GM23338 (cell line): ENCODE measurements at regions not wholly inside any gene's neighbourhood (a gene's known extent, or its start where the extent isn't known, plus 50 kb on each side); places are given as distances from the start of the nearest gene placed in this dataset.
A peak's percentile ranks its signal among the peaks of the same experiment; 100 is the strongest.

Experiments used
- ATAC-seq: fragments of 200-7000 bp; cut with Tn5 transposase; 3 replicates; pipeline ENCODE4 v1.9.1; 2020
- DNase-seq: peaks from one replicate; pipeline ENCODE4 v3.0.0-alpha.2; 2015; ENCODE audit warnings: low spot score
- H2AFZ ChIP-seq: fragments of 200-600 bp; sonication (generic); 2 replicates; pipeline ENCODE4 v1.8.0; 2016; ENCODE audit warnings: antibody characterized with exemption, mild to moderate bottlenecking, moderate library complexity
- H3F3A ChIP-seq: fragments of 200-600 bp; sonication (generic); replicated peaks from 2 replicates; pipeline ENCODE4 v1.8.0; 2017; ENCODE audit warnings: antibody characterized with exemption, mixed run types, low read depth
- H3K27ac ChIP-seq: fragments of 200-600 bp; sonication (generic); 2 replicates; pipeline ENCODE4 v1.6.1; 2016; ENCODE audit warnings: low read depth
- H3K27me3 ChIP-seq: fragments of 200-600 bp; sonication (generic); 2 replicates; pipeline ENCODE4 v1.8.0; 2016; ENCODE audit warnings: mild to moderate bottlenecking, mixed run types, moderate library complexity; ENCODE audit not compliant: insufficient read depth
- H3K36me3 ChIP-seq: fragments of 200-600 bp; sonication (generic); 2 replicates; pipeline ENCODE4 v1.8.0; 2016; ENCODE audit warnings: mild to moderate bottlenecking; ENCODE audit not compliant: insufficient read depth
- H3K4me1 ChIP-seq: fragments of 200-600 bp; sonication (generic); 2 replicates; pipeline ENCODE4 v1.8.0; 2016; ENCODE audit warnings: mild to moderate bottlenecking, moderate library complexity; ENCODE audit not compliant: insufficient read depth
- H3K4me2 ChIP-seq: fragments of 200-600 bp; sonication (generic); 2 replicates; pipeline ENCODE4 v1.7.1; 2017; ENCODE audit warnings: mixed run types
- H3K4me3 ChIP-seq: fragments of 200-600 bp; sonication (generic); 2 replicates; pipeline ENCODE4 v1.6.1; 2016; ENCODE audit warnings: mixed run types
- H3K79me2 ChIP-seq: fragments of 200-600 bp; sonication (generic); replicated peaks from 2 replicates; pipeline ENCODE4 v1.8.0; 2017; ENCODE audit warnings: mild to moderate bottlenecking; ENCODE audit not compliant: insufficient read depth
- H3K9me2 ChIP-seq: fragments of 200-600 bp; sonication (generic); 2 replicates; pipeline ENCODE4 v1.8.0; 2017; ENCODE audit not compliant: insufficient read depth
- H4K20me1 ChIP-seq: fragments of 200-600 bp; sonication (generic); replicated peaks from 2 replicates; pipeline ENCODE4 v1.8.0; 2017; ENCODE audit warnings: mild to moderate bottlenecking; ENCODE audit not compliant: insufficient read depth
- H3K27ac Mint-ChIP-seq: 2 replicates; pipeline ENCODE4 v1.8.0; 2020; ENCODE audit warnings: inconsistent platforms, mild to moderate bottlenecking, moderate library complexity, mixed read lengths
- H3K27me3 Mint-ChIP-seq: 3 replicates; pipeline ENCODE4 v1.8.0; 2022; ENCODE audit warnings: low read depth, mild to moderate bottlenecking, moderate library complexity, mixed read lengths, inconsistent platforms; ENCODE audit not compliant: insufficient read depth, poor library complexity
- H3K36me3 Mint-ChIP-seq: 3 replicates; pipeline ENCODE4 v1.8.0; 2021; ENCODE audit warnings: low read depth, mild to moderate bottlenecking, inconsistent platforms, moderate library complexity, mixed read lengths
- H3K4me1 Mint-ChIP-seq: 3 replicates; pipeline ENCODE4 v1.8.0; 2020; ENCODE audit warnings: mild to moderate bottlenecking, inconsistent platforms, mixed read lengths
- H3K4me3 Mint-ChIP-seq: 3 replicates; pipeline ENCODE4 v1.8.0; 2021; ENCODE audit warnings: moderate library complexity, mild to moderate bottlenecking, inconsistent platforms, mixed read lengths
- H3K9me3 Mint-ChIP-seq: 3 replicates; pipeline ENCODE4 v1.8.0; 2020; ENCODE audit warnings: moderate library complexity, mild to moderate bottlenecking, inconsistent platforms, mixed read lengths
- CREB1 ChIP-seq: fragments of 250-450 bp; sonication (Bioruptor Pico); IDR thresholded peaks from 2 replicates; pipeline ENCODE4 v1.5.0; 2020; ENCODE audit warnings: low read depth, mild to moderate bottlenecking, moderate library complexity
- EZH2 ChIP-seq: fragments of 200-600 bp; sonication (generic); IDR thresholded peaks from one replicate; pipeline ENCODE4 v1.8.0; 2017; ENCODE audit warnings: antibody characterized with exemption, mild to moderate bottlenecking, low read depth; ENCODE audit not compliant: unreplicated experiment
- EZH2phosphoT487 ChIP-seq: fragments of 200-600 bp; sonication (generic); IDR thresholded peaks from one replicate; pipeline ENCODE4 v1.8.1; 2018; ENCODE audit warnings: antibody characterized with exemption; ENCODE audit not compliant: unreplicated experiment
- JUNB ChIP-seq: IDR thresholded peaks from one replicate; pipeline ENCODE4 v1.6.1; 2016; ENCODE audit warnings: antibody characterized with exemption; ENCODE audit not compliant: unreplicated experiment
- NANOG ChIP-seq: IDR thresholded peaks from 2 replicates; pipeline ENCODE4 v1.6.1; 2016; ENCODE audit warnings: antibody characterized with exemption, borderline replicate concordance
- POLR2AphosphoS5 ChIP-seq: IDR thresholded peaks from 2 replicates; pipeline ENCODE4 v1.6.1; 2016; ENCODE audit warnings: antibody characterized with exemption, low read depth
- STAT1 ChIP-seq: IDR thresholded peaks from one replicate; pipeline ENCODE4 v1.6.1; 2016; ENCODE audit warnings: antibody characterized with exemption; ENCODE audit not compliant: unreplicated experiment
- ZNF114 ChIP-seq: fragments of 250-450 bp; sonication (Bioruptor Pico); IDR thresholded peaks from 2 replicates; pipeline ENCODE4 v1.5.0; 2020; ENCODE audit warnings: mild to moderate bottlenecking, moderate library complexity
- ZNF331 ChIP-seq: fragments of 250-450 bp; sonication (Bioruptor Pico); IDR thresholded peaks from 2 replicates; pipeline ENCODE4 v1.5.0; 2020; ENCODE audit warnings: low read depth, mild to moderate bottlenecking, moderate library complexity
- TF ChIP-seq, protein P1 (sequence below): IDR thresholded peaks from one replicate; pipeline ENCODE4 v1.6.1; 2018; ENCODE audit warnings: antibody characterized with exemption; ENCODE audit not compliant: unreplicated experiment
- TF ChIP-seq, protein P2 (sequence below): fragments of 250-450 bp; sonication (Bioruptor Pico); IDR thresholded peaks from 2 replicates; pipeline ENCODE4 v1.5.0; 2020; ENCODE audit warnings: mild to moderate bottlenecking, moderate library complexity
- TF ChIP-seq, protein P3 (sequence below): IDR thresholded peaks from 2 replicates; pipeline ENCODE4 v1.6.1; 2016; ENCODE audit warnings: antibody characterized with exemption
- TF ChIP-seq, protein P4 (sequence below), 2 experiments: fragments of 200-600 bp in 1 of 2; sonication (generic) in 1 of 2; conservative IDR thresholded peaks; 2 replicates each; pipeline versions ENCODE4 v1.5.1 to v1.6.1; 2016 to 2017; ENCODE audit warnings: antibody characterized with exemption in 2 of 2, low read depth in 2 of 2, mild to moderate bottlenecking in 2 of 2, moderate library complexity in 1 of 2

DNA sequence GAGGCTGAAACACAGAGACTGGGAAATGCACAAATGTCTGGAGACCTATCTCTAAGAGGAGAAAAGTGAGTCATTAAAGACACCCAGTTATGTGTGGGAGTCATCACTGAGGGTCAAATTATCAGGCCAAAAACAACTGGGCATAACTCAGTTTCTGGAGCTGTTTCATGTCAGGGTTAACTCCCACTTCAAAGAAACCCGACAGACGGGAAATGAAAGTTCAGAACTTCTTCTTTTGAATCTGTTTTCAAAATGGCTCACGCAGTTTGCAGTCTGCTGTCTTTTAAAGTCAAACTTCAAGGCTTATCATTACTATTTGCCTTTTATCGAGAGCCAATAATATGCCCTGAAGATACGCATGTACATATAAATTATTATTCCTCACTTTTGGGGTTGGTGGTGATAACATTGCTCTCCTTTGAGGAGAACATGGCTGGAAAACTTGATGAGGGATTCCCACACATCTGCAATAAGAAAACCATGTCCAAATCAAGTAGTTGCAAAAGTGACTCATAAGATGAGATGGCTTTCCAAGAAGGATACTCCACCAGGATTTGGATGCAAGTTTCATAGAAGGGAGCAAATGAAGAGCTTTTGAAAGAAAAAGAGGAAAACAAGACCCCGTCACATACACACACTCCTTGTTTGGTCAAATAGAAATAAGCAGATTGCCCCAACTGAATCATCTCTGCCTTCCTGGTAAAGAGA is 341.4 kb downstream of the ADAMTS20 start:
- no peaks in the 10 kb centered on the region for H4K20me1 ChIP-seq
- peaks cover 6% of the 10 kb centered on the region; the same call in 1 of the 3 replicates for H3K4me1 Mint-ChIP-seq
- TF ChIP-seq NANOG: no peak
- TF ChIP-seq, protein P1, sequence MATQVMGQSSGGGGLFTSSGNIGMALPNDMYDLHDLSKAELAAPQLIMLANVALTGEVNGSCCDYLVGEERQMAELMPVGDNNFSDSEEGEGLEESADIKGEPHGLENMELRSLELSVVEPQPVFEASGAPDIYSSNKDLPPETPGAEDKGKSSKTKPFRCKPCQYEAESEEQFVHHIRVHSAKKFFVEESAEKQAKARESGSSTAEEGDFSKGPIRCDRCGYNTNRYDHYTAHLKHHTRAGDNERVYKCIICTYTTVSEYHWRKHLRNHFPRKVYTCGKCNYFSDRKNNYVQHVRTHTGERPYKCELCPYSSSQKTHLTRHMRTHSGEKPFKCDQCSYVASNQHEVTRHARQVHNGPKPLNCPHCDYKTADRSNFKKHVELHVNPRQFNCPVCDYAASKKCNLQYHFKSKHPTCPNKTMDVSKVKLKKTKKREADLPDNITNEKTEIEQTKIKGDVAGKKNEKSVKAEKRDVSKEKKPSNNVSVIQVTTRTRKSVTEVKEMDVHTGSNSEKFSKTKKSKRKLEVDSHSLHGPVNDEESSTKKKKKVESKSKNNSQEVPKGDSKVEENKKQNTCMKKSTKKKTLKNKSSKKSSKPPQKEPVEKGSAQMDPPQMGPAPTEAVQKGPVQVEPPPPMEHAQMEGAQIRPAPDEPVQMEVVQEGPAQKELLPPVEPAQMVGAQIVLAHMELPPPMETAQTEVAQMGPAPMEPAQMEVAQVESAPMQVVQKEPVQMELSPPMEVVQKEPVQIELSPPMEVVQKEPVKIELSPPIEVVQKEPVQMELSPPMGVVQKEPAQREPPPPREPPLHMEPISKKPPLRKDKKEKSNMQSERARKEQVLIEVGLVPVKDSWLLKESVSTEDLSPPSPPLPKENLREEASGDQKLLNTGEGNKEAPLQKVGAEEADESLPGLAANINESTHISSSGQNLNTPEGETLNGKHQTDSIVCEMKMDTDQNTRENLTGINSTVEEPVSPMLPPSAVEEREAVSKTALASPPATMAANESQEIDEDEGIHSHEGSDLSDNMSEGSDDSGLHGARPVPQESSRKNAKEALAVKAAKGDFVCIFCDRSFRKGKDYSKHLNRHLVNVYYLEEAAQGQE: no peak
- TF ChIP-seq STAT1: no peak
- TF ChIP-seq EZH2: no peak
- TF ChIP-seq, protein P2, sequence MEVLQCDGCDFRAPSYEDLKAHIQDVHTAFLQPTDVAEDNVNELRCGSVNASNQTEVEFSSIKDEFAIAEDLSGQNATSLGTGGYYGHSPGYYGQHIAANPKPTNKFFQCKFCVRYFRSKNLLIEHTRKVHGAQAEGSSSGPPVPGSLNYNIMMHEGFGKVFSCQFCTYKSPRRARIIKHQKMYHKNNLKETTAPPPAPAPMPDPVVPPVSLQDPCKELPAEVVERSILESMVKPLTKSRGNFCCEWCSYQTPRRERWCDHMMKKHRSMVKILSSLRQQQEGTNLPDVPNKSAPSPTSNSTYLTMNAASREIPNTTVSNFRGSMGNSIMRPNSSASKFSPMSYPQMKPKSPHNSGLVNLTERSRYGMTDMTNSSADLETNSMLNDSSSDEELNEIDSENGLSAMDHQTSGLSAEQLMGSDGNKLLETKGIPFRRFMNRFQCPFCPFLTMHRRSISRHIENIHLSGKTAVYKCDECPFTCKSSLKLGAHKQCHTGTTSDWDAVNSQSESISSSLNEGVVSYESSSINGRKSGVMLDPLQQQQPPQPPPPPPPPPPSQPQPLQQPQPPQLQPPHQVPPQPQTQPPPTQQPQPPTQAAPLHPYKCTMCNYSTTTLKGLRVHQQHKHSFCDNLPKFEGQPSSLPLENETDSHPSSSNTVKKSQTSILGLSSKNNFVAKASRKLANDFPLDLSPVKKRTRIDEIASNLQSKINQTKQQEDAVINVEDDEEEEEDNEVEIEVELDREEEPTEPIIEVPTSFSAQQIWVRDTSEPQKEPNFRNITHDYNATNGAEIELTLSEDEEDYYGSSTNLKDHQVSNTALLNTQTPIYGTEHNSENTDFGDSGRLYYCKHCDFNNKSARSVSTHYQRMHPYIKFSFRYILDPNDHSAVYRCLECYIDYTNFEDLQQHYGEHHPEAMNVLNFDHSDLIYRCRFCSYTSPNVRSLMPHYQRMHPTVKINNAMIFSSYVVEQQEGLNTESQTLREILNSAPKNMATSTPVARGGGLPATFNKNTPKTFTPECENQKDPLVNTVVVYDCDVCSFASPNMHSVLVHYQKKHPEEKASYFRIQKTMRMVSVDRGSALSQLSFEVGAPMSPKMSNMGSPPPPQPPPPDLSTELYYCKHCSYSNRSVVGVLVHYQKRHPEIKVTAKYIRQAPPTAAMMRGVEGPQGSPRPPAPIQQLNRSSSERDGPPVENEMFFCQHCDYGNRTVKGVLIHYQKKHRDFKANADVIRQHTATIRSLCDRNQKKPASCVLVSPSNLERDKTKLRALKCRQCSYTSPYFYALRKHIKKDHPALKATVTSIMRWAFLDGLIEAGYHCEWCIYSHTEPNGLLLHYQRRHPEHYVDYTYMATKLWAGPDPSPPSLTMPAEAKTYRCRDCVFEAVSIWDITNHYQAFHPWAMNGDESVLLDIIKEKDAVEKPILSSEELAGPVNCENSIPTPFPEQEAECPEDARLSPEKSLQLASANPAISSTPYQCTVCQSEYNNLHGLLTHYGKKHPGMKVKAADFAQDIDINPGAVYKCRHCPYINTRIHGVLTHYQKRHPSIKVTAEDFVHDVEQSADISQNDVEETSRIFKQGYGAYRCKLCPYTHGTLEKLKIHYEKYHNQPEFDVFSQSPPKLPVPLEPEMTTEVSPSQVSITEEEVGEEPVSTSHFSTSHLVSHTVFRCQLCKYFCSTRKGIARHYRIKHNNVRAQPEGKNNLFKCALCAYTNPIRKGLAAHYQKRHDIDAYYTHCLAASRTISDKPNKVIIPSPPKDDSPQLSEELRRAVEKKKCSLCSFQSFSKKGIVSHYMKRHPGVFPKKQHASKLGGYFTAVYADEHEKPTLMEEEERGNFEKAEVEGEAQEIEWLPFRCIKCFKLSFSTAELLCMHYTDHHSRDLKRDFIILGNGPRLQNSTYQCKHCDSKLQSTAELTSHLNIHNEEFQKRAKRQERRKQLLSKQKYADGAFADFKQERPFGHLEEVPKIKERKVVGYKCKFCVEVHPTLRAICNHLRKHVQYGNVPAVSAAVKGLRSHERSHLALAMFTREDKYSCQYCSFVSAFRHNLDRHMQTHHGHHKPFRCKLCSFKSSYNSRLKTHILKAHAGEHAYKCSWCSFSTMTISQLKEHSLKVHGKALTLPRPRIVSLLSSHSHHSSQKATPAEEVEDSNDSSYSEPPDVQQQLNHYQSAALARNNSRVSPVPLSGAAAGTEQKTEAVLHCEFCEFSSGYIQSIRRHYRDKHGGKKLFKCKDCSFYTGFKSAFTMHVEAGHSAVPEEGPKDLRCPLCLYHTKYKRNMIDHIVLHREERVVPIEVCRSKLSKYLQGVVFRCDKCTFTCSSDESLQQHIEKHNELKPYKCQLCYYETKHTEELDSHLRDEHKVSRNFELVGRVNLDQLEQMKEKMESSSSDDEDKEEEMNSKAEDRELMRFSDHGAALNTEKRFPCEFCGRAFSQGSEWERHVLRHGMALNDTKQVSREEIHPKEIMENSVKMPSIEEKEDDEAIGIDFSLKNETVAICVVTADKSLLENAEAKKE: no peak
- TF ChIP-seq EZH2phosphoT487: no peak
- TF ChIP-seq, protein P3, sequence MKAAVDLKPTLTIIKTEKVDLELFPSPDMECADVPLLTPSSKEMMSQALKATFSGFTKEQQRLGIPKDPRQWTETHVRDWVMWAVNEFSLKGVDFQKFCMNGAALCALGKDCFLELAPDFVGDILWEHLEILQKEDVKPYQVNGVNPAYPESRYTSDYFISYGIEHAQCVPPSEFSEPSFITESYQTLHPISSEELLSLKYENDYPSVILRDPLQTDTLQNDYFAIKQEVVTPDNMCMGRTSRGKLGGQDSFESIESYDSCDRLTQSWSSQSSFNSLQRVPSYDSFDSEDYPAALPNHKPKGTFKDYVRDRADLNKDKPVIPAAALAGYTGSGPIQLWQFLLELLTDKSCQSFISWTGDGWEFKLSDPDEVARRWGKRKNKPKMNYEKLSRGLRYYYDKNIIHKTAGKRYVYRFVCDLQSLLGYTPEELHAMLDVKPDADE: no peak
- TF ChIP-seq ZNF331 (CRISPR knock-in tag): no peak
- no peak for TF ChIP-seq JUNB
- TF ChIP-seq CREB1 (CRISPR knock-in tag): no peak
- TF ChIP-seq ZNF114 (CRISPR knock-in tag): no peak
- TF ChIP-seq, protein P4, sequence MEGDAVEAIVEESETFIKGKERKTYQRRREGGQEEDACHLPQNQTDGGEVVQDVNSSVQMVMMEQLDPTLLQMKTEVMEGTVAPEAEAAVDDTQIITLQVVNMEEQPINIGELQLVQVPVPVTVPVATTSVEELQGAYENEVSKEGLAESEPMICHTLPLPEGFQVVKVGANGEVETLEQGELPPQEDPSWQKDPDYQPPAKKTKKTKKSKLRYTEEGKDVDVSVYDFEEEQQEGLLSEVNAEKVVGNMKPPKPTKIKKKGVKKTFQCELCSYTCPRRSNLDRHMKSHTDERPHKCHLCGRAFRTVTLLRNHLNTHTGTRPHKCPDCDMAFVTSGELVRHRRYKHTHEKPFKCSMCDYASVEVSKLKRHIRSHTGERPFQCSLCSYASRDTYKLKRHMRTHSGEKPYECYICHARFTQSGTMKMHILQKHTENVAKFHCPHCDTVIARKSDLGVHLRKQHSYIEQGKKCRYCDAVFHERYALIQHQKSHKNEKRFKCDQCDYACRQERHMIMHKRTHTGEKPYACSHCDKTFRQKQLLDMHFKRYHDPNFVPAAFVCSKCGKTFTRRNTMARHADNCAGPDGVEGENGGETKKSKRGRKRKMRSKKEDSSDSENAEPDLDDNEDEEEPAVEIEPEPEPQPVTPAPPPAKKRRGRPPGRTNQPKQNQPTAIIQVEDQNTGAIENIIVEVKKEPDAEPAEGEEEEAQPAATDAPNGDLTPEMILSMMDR (conservative IDR thresholded peaks at IDR 0.05; ENCODE audit: low read depth in 2 of 2): no peak
- TF ChIP-seq POLR2AphosphoS5: no peak
- no peaks in the 10 kb centered on the region for H3K27me3 ChIP-seq
- H2AFZ ChIP-seq: peak overlapping the region; percentile 38; the same call in 1 of the 2 replicates
- no peak overlapping the region for H3K4me3 ChIP-seq
- no peaks in the 10 kb centered on the region for H3K79me2 ChIP-seq
- no peaks in the 10 kb centered on the region for H3K36me3 ChIP-seq
- no peaks in the 10 kb centered on the region for H3K36me3 Mint-ChIP-seq
- no peak overlapping the region for H3K27ac ChIP-seq
- no peak for ATAC-seq
- no peak for DNase-seq
- H3K9me2 ChIP-seq: no peaks in the 10 kb centered on the region
- H3K27ac Mint-ChIP-seq: no peak overlapping the region
- no peak overlapping the region for H3K4me2 ChIP-seq
- no peaks in the 10 kb centered on the region for H3K9me3 Mint-ChIP-seq
- no peaks in the 10 kb centered on the region for H3K27me3 Mint-ChIP-seq
- H3K4me1 ChIP-seq: no peaks in the 10 kb centered on the region
- no peaks in the 10 kb centered on the region for H3F3A ChIP-seq
- H3K4me3 Mint-ChIP-seq: no peak overlapping the region
